Body of pancreas (tissue), 4 donors: ENCODE measurements at regions not wholly inside any gene's neighbourhood (a gene's known extent, or its start where the extent isn't known, plus 50 kb on each side); places are given as distances from the start of the nearest gene placed in this dataset.

Experiments used
- ATAC-seq: fragments of 150-250 bp; one replicate; pipeline ENCODE4 v1.9.1; 2016
- DNase-seq, 4 donors: peaks; one replicate each; pipeline ENCODE4 v3.0.0-alpha.2; 2019
- H3K27ac ChIP-seq, 4 donors: fragments of 200-600 bp; sonication (generic); 1 replicate in 3 of 4; 2 replicates in 1 of 4; pipeline versions ENCODE4 v1.5.1 to v1.6.1; 2016 to 2019; ENCODE audit warnings: mild to moderate bottlenecking in 1 of 4, mixed read lengths in 1 of 4, moderate library complexity in 1 of 4
- H3K27me3 ChIP-seq, 2 donors: fragments of 200-600 bp; sonication (generic); one replicate each; pipeline ENCODE4 v1.6.0; 2016; ENCODE audit warnings: mild to moderate bottlenecking in 1 of 2
- H3K36me3 ChIP-seq, 2 donors: fragments of 200-600 bp; sonication (generic); replicated peaks in 1 of 2; 2 replicates each; pipeline ENCODE4 v1.5.1; 2016; ENCODE audit warnings: low read depth in 2 of 2; ENCODE audit not compliant: insufficient read depth in 1 of 2
- H3K4me1 ChIP-seq: fragments of 200-600 bp; sonication (generic); one replicate; pipeline ENCODE4 v1.6.0; 2016
- H3K4me3 ChIP-seq, 2 donors: fragments of 200-600 bp; sonication (generic); 1 replicate in 1 of 2; 2 replicates in 1 of 2; pipeline ENCODE4 v1.5.1; 2016 to 2019
- H3K9me3 ChIP-seq, 3 donors: fragments of 200-600 bp; sonication (generic); 1 replicate in 2 of 3; 2 replicates in 1 of 3; pipeline ENCODE4 v1.5.1; 2016
- POLR2A ChIP-seq, 3 donors: fragments of 450-650 bp; IDR thresholded peaks; one replicate each; pipeline ENCODE4 v1.6.1; 2016; ENCODE audit warnings: antibody characterized with exemption in 3 of 3, mild to moderate bottlenecking in 2 of 3
- WGBS, 2 donors: methylation state at CpG; one replicate each; pipeline ENCODE4 v1.1.5; 2017; 5-methylcytosine and 5-hydroxymethylcytosine counted together
- intact Hi-C: fragments of 100-400 bp; cut with DNase I; formaldehyde crosslinking; loops from one replicate; pipeline ENCODE4 v1.15.1; 2023
- TF ChIP-seq, protein P1 (sequence below), 7 experiments: fragments of 450-650 bp in 4 of 7; fragments of 200-600 bp in 3 of 7; sonication (generic) in 3 of 7; IDR thresholded peaks; one replicate each; pipeline ENCODE4 v1.5.1; 2016 to 2019; ENCODE audit warnings: antibody characterized with exemption in 7 of 7

DNA sequence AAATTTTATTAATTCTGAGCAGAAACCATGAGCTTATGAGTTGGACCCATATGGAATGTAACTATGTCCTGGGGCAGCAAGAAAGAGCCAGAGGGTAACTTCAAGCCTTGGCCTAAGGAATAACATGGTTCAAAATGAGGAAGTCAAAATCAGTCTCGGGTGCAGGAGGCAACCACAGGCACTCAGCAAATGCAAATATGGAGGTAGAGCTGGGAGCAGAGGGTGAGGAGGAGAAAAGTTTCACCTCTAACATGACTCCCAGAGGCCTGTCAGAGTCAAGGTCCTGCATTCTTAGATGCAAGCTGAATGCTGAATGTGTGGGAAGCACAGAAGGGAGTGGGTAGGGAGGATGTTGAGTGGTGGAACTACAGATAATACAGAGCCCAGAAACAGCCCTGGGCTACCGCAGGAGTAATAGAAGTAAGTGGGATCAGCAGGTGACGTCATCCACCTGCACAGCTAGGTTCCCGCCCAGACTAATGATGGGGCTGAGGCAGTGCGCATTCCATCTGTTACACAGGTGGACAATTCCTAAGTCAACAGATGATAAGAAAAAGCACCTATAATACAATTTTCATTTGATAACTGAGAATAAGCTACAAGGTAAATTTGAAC, 279.8 kb upstream of the ARRDC4 start:
- no peaks in the 10 kb centered on the region for H3K9me3 ChIP-seq
- no peak overlapping the region for H3K4me3 ChIP-seq
- no peak overlapping the region for H3K27ac ChIP-seq
- no peak for TF ChIP-seq POLR2A (IDR thresholded peaks at IDR 0.05)
- TF ChIP-seq, protein P1, sequence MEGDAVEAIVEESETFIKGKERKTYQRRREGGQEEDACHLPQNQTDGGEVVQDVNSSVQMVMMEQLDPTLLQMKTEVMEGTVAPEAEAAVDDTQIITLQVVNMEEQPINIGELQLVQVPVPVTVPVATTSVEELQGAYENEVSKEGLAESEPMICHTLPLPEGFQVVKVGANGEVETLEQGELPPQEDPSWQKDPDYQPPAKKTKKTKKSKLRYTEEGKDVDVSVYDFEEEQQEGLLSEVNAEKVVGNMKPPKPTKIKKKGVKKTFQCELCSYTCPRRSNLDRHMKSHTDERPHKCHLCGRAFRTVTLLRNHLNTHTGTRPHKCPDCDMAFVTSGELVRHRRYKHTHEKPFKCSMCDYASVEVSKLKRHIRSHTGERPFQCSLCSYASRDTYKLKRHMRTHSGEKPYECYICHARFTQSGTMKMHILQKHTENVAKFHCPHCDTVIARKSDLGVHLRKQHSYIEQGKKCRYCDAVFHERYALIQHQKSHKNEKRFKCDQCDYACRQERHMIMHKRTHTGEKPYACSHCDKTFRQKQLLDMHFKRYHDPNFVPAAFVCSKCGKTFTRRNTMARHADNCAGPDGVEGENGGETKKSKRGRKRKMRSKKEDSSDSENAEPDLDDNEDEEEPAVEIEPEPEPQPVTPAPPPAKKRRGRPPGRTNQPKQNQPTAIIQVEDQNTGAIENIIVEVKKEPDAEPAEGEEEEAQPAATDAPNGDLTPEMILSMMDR (IDR thresholded peaks at IDR 0.05), result no peak
- no peaks in the 10 kb centered on the region for H3K4me1 ChIP-seq
- ATAC-seq (no peak), DNase-seq (no peak)
- no peaks in the 10 kb centered on the region for H3K36me3 ChIP-seq
- intact Hi-C loops, result no loop called here
- no peaks in the 10 kb centered on the region for H3K27me3 ChIP-seq
- WGBS, 2 donors, result 58 to 72% methylated on average over 5 of the region's 5 CpGs

DNA sequence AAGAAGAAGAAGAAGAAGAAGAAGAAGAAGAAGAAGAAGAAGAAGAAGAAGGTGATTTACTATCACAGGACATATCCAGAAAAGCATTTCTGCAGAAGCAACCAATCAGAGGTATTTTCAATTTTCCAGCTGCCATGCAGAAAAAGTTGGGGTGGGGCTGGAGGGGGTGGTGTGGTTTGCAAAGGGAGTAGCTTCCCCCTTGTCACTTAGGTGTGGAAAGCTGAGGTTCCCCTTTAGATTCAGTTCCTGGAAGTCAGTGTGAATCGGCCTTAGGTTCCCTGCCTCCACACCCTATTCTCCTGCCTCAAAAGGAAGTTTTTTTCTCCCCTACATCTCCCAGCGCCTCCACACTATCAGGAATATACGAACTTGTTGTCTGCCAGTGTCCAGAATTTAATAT, 276.7 kb upstream of the ARRDC4 start:
- H3K27me3 ChIP-seq, result no peaks in the 10 kb centered on the region
- no peak overlapping the region for H3K4me3 ChIP-seq
- H3K4me1 ChIP-seq, result no peaks in the 10 kb centered on the region
- ATAC-seq, result no peak
- intact Hi-C loops, result no loop called here
- TF ChIP-seq, protein P1 (IDR thresholded peaks at IDR 0.05), result no peak
- H3K36me3 ChIP-seq, result no peaks in the 10 kb centered on the region
- H3K9me3 ChIP-seq, result no peaks in the 10 kb centered on the region
- H3K27ac ChIP-seq, result no peak overlapping the region
- WGBS, 2 donors, result 42 to 57% methylated on average over 3 of the region's 3 CpGs
- no peak for DNase-seq

DNA sequence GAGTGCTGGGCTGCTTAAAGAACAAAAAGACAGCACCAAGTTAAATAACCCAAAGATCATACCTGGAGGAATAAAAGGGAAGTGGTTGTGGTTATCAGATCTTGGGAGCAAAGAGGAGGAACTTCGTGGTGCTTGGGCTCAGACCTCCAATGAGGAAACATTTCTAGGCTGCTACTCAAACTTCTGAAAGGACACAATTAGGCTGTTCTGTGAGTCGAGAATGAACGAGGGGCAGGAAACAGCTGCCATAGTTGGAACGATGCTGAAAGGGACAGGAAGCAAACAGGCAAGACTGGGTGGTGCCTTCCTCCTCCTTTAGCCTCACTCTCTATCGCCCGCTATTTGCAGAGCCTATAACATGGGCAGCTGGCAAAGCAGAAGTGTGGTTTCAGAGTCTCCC, 276.3 kb upstream of the ARRDC4 start:
- H3K4me3 ChIP-seq, result no peak overlapping the region
- no peak for DNase-seq
- WGBS, 2 donors, result 32 to 55% methylated on average over 6 of the region's 6 CpGs
- TF ChIP-seq, protein P1 (IDR thresholded peaks at IDR 0.05), result no peak
- no peak for TF ChIP-seq POLR2A (IDR thresholded peaks at IDR 0.05)
- intact Hi-C loops, result no loop called here
- no peaks in the 10 kb centered on the region for H3K4me1 ChIP-seq
- no peak overlapping the region for H3K27ac ChIP-seq
- H3K36me3 ChIP-seq, result no peaks in the 10 kb centered on the region
- no peaks in the 10 kb centered on the region for H3K9me3 ChIP-seq
- no peak for ATAC-seq
- no peaks in the 10 kb centered on the region for H3K27me3 ChIP-seq

DNA sequence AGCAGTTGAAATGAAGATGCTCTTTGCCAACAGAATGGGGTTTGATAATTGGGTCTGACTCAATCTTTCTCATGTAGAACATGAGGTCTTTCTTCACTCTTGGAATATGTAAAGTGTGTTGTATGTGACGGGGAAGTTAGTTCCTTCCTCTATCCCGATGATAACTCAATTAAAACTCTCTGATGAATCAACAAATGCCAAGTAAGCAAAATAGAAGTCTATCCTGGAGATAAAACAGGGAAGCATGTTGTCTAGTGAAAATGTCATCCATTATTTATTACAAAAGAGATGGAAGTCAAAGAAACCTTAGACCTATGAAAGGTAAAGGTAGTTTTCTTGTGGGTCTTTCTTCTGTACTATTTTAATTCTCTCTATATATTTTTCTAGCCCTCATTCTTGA, 274.2 kb upstream of the ARRDC4 start:
- no peak overlapping the region for H3K4me3 ChIP-seq
- ATAC-seq (no peak), DNase-seq (no peak)
- no peaks in the 10 kb centered on the region for H3K9me3 ChIP-seq
- no peaks in the 10 kb centered on the region for H3K4me1 ChIP-seq
- H3K36me3 ChIP-seq, result no peaks in the 10 kb centered on the region
- intact Hi-C loops, result no loop called here
- H3K27ac ChIP-seq, result no peak overlapping the region
- no peaks in the 10 kb centered on the region for H3K27me3 ChIP-seq
- 65 to 87% methylated on average over 2 of the region's 2 CpGs for WGBS, 2 donors
- TF ChIP-seq, protein P1 (IDR thresholded peaks at IDR 0.05), result no peak

DNA sequence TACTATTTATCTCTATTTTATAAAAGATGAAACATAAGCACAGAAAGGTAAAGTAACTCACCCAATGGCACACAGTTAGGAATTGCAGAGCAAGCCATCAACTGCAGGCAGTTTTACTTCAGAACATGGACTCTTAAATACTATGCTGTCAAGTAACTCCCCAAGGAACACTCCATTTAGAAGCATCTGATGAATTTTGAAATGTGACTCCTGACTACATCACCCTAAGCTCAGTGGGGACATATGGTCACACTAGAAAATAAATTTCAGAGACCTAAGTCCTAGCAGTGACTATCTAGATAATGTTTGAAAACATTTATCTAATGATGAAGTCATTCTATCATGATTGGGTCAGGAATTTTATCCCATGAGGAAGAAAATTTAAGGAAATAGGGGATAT, 272.8 kb upstream of the ARRDC4 start:
- Histone ChIP-seq H3K36me3 (no peaks in the 10 kb centered on the region), H3K27ac (no peak overlapping the region), H3K4me3 (no peak overlapping the region), H3K27me3 (no peaks in the 10 kb centered on the region), H3K4me1 (no peaks in the 10 kb centered on the region), H3K9me3 (no peaks in the 10 kb centered on the region)
- intact Hi-C loops, result no loop called here
- no peak for TF ChIP-seq POLR2A (IDR thresholded peaks at IDR 0.05)
- TF ChIP-seq, protein P1 (IDR thresholded peaks at IDR 0.05), result no peak
- DNase-seq (no peak), ATAC-seq (no peak)
